HL-60 (cell line): ENCODE measurements at regions not wholly inside any gene's neighbourhood (a gene's known extent, or its start where the extent isn't known, plus 50 kb on each side); places are given as distances from the start of the nearest gene placed in this dataset.

Source experiments
- CTCF ChIP-seq: IDR thresholded peaks from one replicate; pipeline ENCODE4 v1.5.1; 2011; ENCODE audit warnings: low read length, control low read depth, inconsistent platforms; ENCODE audit not compliant: insufficient read depth
- GABPA ChIP-seq: IDR thresholded peaks from 2 replicates; pipeline ENCODE4 v1.6.1; 2012; ENCODE audit warnings: low read depth
- POLR2AphosphoS5 ChIP-seq: IDR thresholded peaks from 2 replicates; pipeline ENCODE4 v1.6.1; 2012; ENCODE audit warnings: low read depth
- REST ChIP-seq: IDR thresholded peaks from 2 replicates; pipeline ENCODE4 v1.6.1; 2012; ENCODE audit warnings: low read depth; ENCODE audit not compliant: insufficient replicate concordance
- SPI1 ChIP-seq: IDR thresholded peaks from 2 replicates; pipeline ENCODE4 v1.6.1; 2012; ENCODE audit warnings: low read depth, mild to moderate bottlenecking, borderline replicate concordance

GRCh38 chr1:190940951-190941350 is 463.3 kb upstream of the BRINP3 start:
- TF ChIP-seq CTCF (no peak), REST (no peak), POLR2AphosphoS5 (no peak), SPI1 (no peak), GABPA (no peak)
